Calu3 (cell line): ENCODE measurements at regions not wholly inside any gene's neighbourhood (a gene's known extent, or its start where the extent isn't known, plus 50 kb on each side); places are given as distances from the start of the nearest gene placed in this dataset.
"Not testable (repeated sequence)": the region's sequence is repeated elsewhere in the genome, so short reads cannot be mapped to it uniquely, and the experiment has no call there.

Experiments
- BruUV-seq: library from RNA; stranded (reverse); fragments of 400-500 nt; replicated peaks from 2 replicates; lab custom pipeline; 2021; lab: Mats Ljungman, UMichigan
- CTCF ChIA-PET: fragments of 300-600 bp; sonication (Branson Sonifier 250); formaldehyde crosslinking; loops from one replicate; lab custom pipeline; 2022; ENCODE audit warnings: antibody characterized with exemption; lab: Charles Lee
- DNase-seq: peaks from one replicate; pipeline ENCODE4 v3.0.0; 2022
- H3K27ac Mint-ChIP-seq: one replicate; pipeline ENCODE4 v1.8.0; 2022; ENCODE audit warnings: mixed read lengths; ENCODE audit not compliant: unreplicated experiment
- H3K27me3 Mint-ChIP-seq: one replicate; pipeline ENCODE4 v1.8.0; 2022; ENCODE audit warnings: mixed read lengths; ENCODE audit not compliant: unreplicated experiment
- H3K36me3 Mint-ChIP-seq: one replicate; pipeline ENCODE4 v1.8.0; 2022; ENCODE audit warnings: mild to moderate bottlenecking, moderate library complexity, mixed read lengths; ENCODE audit not compliant: insufficient read depth, unreplicated experiment
- H3K4me1 Mint-ChIP-seq: one replicate; pipeline ENCODE4 v1.8.0; 2022; ENCODE audit warnings: mild to moderate bottlenecking, low read depth, mixed read lengths; ENCODE audit not compliant: unreplicated experiment
- H3K4me3 Mint-ChIP-seq: one replicate; pipeline ENCODE4 v1.8.0; 2022; ENCODE audit warnings: mild to moderate bottlenecking, low read depth, moderate library complexity, mixed read lengths; ENCODE audit not compliant: unreplicated experiment
- H3K9me3 Mint-ChIP-seq: one replicate; pipeline ENCODE4 v1.8.0; 2022; ENCODE audit warnings: low read depth, mixed read lengths; ENCODE audit not compliant: unreplicated experiment
- CTCF ChIP-seq: fragments of 200-600 bp; IDR thresholded peaks from one replicate; pipeline ENCODE4 v1.8.0; 2022; ENCODE audit warnings: antibody characterized with exemption; ENCODE audit not compliant: unreplicated experiment
- intact Hi-C: fragments of 100-400 bp; cut with micrococcal nuclease; formaldehyde crosslinking; loops from one replicate; pipeline ENCODE4 v1.10.0; 2022; ENCODE audit not compliant: unreplicated experiment

GRCh38 chr2:184413671-184414229 is 184.6 kb upstream of the ZNF804A start:
- BruUV-seq = no TSS peak
- CTCF ChIA-PET = no interaction called here
- no peak for TF ChIP-seq CTCF
- no peak for DNase-seq
- Mint-ChIP-seq H3K4me1 (no peaks in the 10 kb centered on the region), H3K27me3 (no peaks in the 10 kb centered on the region), H3K9me3 (no peaks in the 10 kb centered on the region), H3K27ac (no peak overlapping the region), H3K36me3 (no peaks in the 10 kb centered on the region), H3K4me3 (no peak overlapping the region)
- intact Hi-C loops = no loop called here

- no peak overlapping the region for H3K4me3 Mint-ChIP-seq
- intact Hi-C loops = no loop called here
- CTCF ChIA-PET = no interaction called here
Observed at GRCh38 chr2:184416146-184416913, 182.0 kb upstream of the ZNF804A start.

GRCh38 chr2:184419744-184420143 is 178.6 kb upstream of the ZNF804A start:
- intact Hi-C loops = no loop called here
- no peak for TF ChIP-seq CTCF
- CTCF ChIA-PET = no interaction called here
- no peak for DNase-seq
- no peak overlapping the region for H3K4me3 Mint-ChIP-seq
- no peaks in the 10 kb centered on the region for H3K4me1 Mint-ChIP-seq
- no TSS peak for BruUV-seq
- H3K36me3 Mint-ChIP-seq = no peaks in the 10 kb centered on the region
- H3K27ac Mint-ChIP-seq = no peak overlapping the region
- H3K9me3 Mint-ChIP-seq = no peaks in the 10 kb centered on the region
- H3K27me3 Mint-ChIP-seq = no peaks in the 10 kb centered on the region

More at GRCh38 chr2:184416146-184416913, 182.0 kb upstream of the ZNF804A start:
- Mint-ChIP-seq H3K9me3 (no peaks in the 10 kb centered on the region), H3K27me3 (no peaks in the 10 kb centered on the region), H3K4me1 (no peaks in the 10 kb centered on the region), H3K27ac (no peak overlapping the region), H3K36me3 (no peaks in the 10 kb centered on the region)
- BruUV-seq = no TSS peak
- TF ChIP-seq CTCF = no peak
- DNase-seq = no peak

GRCh38 chr2:184421456-184421855 is 176.9 kb upstream of the ZNF804A start:
- H3K4me1 Mint-ChIP-seq, BruUV-seq, H3K9me3 Mint-ChIP-seq, intact Hi-C loops, H3K36me3 Mint-ChIP-seq, H3K27ac Mint-ChIP-seq, CTCF ChIA-PET, H3K4me3 Mint-ChIP-seq, DNase-seq, H3K27me3 Mint-ChIP-seq: not testable (repeated sequence)

GRCh38 chr2:184425083-184425482 is 173.2 kb upstream of the ZNF804A start:
- H3K36me3 Mint-ChIP-seq = no peaks in the 10 kb centered on the region
- CTCF ChIA-PET = no interaction called here

More at GRCh38 chr2:184425083-184425482, 173.2 kb upstream of the ZNF804A start:
- DNase-seq = no peak
- intact Hi-C loops = no loop called here
- no peaks in the 10 kb centered on the region for H3K9me3 Mint-ChIP-seq
- H3K27me3 Mint-ChIP-seq = no peaks in the 10 kb centered on the region
- no peaks in the 10 kb centered on the region for H3K4me1 Mint-ChIP-seq
- TF ChIP-seq CTCF = no peak
- H3K27ac Mint-ChIP-seq = no peak overlapping the region
- BruUV-seq = no TSS peak
- no peak overlapping the region for H3K4me3 Mint-ChIP-seq
